ENCODE measurements at regions not wholly inside any gene's neighbourhood (a gene's known extent, or its start where the extent isn't known, plus 50 kb on each side); places are given as distances from the start of the nearest gene placed in this dataset.

DNA sequence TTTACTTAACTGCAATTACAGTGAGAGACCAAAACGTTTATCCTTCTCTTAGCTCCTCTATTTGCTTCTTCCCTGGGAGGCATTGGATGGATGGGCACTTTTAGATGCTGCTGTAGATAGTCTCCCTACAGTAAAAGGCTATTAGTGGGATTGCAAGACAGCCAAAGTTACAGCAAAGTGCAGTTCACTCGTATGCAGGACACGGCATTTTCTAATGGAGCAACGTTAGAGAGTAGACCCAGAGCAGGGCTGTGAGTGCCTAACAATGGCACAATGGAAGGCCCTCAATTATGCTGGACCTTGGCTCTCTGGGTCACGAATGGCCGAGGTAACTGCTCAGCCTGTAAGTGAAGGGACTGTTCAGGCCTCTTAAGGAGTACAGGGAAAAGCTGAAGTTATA, 605.8 kb upstream of the NOX3 start:
- TF ChIP-seq, protein P1, sequence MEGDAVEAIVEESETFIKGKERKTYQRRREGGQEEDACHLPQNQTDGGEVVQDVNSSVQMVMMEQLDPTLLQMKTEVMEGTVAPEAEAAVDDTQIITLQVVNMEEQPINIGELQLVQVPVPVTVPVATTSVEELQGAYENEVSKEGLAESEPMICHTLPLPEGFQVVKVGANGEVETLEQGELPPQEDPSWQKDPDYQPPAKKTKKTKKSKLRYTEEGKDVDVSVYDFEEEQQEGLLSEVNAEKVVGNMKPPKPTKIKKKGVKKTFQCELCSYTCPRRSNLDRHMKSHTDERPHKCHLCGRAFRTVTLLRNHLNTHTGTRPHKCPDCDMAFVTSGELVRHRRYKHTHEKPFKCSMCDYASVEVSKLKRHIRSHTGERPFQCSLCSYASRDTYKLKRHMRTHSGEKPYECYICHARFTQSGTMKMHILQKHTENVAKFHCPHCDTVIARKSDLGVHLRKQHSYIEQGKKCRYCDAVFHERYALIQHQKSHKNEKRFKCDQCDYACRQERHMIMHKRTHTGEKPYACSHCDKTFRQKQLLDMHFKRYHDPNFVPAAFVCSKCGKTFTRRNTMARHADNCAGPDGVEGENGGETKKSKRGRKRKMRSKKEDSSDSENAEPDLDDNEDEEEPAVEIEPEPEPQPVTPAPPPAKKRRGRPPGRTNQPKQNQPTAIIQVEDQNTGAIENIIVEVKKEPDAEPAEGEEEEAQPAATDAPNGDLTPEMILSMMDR (IDR thresholded peaks at IDR 0.05 in 2 of 3, conservative IDR thresholded peaks at IDR 0.05 in 1 of 3; ENCODE audit: borderline replicate concordance in 1 of 3, insufficient read depth in 1 of 3, low read depth in 2 of 3, low read length in 2 of 3): no peak
- no peak for TF ChIP-seq EZH2 (IDR thresholded peaks at IDR 0.05)
- TF ChIP-seq, protein P2, sequence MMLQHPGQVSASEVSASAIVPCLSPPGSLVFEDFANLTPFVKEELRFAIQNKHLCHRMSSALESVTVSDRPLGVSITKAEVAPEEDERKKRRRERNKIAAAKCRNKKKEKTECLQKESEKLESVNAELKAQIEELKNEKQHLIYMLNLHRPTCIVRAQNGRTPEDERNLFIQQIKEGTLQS (IDR thresholded peaks at IDR 0.05): no peak
- no peak for TF ChIP-seq POLR2A (IDR thresholded peaks at IDR 0.05; ENCODE audit: borderline replicate concordance, extremely low read depth, insufficient read depth, insufficient read length)
- TF ChIP-seq SRF (IDR thresholded peaks at IDR 0.05; ENCODE audit: low read depth): no peak
- TF ChIP-seq RAD21 (IDR thresholded peaks at IDR 0.05; ENCODE audit: low read depth): no peak
- no peak for TF ChIP-seq CEBPB (IDR thresholded peaks at IDR 0.05; ENCODE audit: low read depth)
- TF ChIP-seq, protein P3, sequence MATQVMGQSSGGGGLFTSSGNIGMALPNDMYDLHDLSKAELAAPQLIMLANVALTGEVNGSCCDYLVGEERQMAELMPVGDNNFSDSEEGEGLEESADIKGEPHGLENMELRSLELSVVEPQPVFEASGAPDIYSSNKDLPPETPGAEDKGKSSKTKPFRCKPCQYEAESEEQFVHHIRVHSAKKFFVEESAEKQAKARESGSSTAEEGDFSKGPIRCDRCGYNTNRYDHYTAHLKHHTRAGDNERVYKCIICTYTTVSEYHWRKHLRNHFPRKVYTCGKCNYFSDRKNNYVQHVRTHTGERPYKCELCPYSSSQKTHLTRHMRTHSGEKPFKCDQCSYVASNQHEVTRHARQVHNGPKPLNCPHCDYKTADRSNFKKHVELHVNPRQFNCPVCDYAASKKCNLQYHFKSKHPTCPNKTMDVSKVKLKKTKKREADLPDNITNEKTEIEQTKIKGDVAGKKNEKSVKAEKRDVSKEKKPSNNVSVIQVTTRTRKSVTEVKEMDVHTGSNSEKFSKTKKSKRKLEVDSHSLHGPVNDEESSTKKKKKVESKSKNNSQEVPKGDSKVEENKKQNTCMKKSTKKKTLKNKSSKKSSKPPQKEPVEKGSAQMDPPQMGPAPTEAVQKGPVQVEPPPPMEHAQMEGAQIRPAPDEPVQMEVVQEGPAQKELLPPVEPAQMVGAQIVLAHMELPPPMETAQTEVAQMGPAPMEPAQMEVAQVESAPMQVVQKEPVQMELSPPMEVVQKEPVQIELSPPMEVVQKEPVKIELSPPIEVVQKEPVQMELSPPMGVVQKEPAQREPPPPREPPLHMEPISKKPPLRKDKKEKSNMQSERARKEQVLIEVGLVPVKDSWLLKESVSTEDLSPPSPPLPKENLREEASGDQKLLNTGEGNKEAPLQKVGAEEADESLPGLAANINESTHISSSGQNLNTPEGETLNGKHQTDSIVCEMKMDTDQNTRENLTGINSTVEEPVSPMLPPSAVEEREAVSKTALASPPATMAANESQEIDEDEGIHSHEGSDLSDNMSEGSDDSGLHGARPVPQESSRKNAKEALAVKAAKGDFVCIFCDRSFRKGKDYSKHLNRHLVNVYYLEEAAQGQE (IDR thresholded peaks at IDR 0.05; ENCODE audit: low read depth): no peak
- no peak for TF ChIP-seq SIN3A (IDR thresholded peaks at IDR 0.05; ENCODE audit: low read depth)
- TF ChIP-seq POLR2AphosphoS5 (IDR thresholded peaks at IDR 0.05; ENCODE audit: low read depth, low read length): no peak
